IPS-20b (cell line): ENCODE measurements at regions not wholly inside any gene's neighbourhood (a gene's known extent, or its start where the extent isn't known, plus 50 kb on each side); places are given as distances from the start of the nearest gene placed in this dataset.
"Not testable (repeated sequence)": the region's sequence is repeated elsewhere in the genome, so short reads cannot be mapped to it uniquely, and the experiment has no call there.

Experiments
- H3K27ac ChIP-seq: one replicate; pipeline ENCODE4 v1.5.1; 2013; ENCODE audit warnings: low read length
- H3K27me3 ChIP-seq: 2 replicates; pipeline ENCODE4 v1.6.1; 2013; ENCODE audit warnings: mild to moderate bottlenecking, low read length, inconsistent platforms; ENCODE audit not compliant: insufficient read depth
- H3K36me3 ChIP-seq: 2 replicates; pipeline ENCODE4 v1.6.1; 2013; ENCODE audit warnings: low read depth, mild to moderate bottlenecking, inconsistent platforms, low read length, moderate library complexity; ENCODE audit not compliant: insufficient read depth
- H3K4me1 ChIP-seq: 2 replicates; pipeline ENCODE4 v1.6.1; 2013; ENCODE audit warnings: mild to moderate bottlenecking, control low read depth, inconsistent platforms, low read length, moderate library complexity; ENCODE audit not compliant: insufficient read depth
- H3K4me3 ChIP-seq: 2 replicates; pipeline ENCODE4 v1.5.1; 2013; ENCODE audit warnings: mild to moderate bottlenecking, low read length, inconsistent platforms
- H3K9ac ChIP-seq: 2 replicates; pipeline ENCODE4 v1.6.1; 2013; ENCODE audit warnings: low read depth, mild to moderate bottlenecking, inconsistent platforms, low read length, moderate library complexity
- H3K9me3 ChIP-seq: 2 replicates; pipeline ENCODE4 v1.6.1; 2013; ENCODE audit warnings: mild to moderate bottlenecking, low read depth, low read length, inconsistent platforms; ENCODE audit not compliant: insufficient read depth

GRCh38 chr20:60180986-60181385 lies 222.8 kb downstream of the CDH26 start:
- Histone ChIP-seq H3K9ac (no peak overlapping the region), H3K4me3 (no peak overlapping the region), H3K4me1 (no peaks in the 10 kb centered on the region), H3K9me3 (peaks cover 5% of the 10 kb centered on the region; the same call in 1 of the 2 replicates), H3K36me3 (no peaks in the 10 kb centered on the region), H3K27ac (no peak overlapping the region), H3K27me3 (no peaks in the 10 kb centered on the region)

DNA sequence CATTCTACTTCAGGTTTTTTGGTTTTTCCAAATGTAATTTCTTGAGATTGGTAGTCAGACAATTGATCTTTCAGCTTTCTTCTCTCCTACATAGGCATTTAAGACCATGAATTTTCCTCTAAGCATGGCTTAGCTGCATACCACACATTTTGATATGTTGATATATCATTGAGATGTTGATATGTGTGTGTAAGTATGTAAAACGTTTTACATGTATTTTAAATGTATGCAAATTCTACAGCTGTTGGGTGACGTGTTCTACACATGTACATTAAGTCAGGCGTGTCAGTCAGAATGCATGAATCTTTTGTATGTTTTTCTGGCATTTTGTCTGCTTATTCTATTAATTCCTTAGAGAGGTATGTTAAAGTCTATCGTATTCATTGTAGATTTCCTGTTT lies 228.2 kb downstream of the CDH26 start:
- Histone ChIP-seq H3K27ac (no peak overlapping the region), H3K36me3 (no peaks in the 10 kb centered on the region), H3K4me3 (no peak overlapping the region), H3K27me3 (no peaks in the 10 kb centered on the region), H3K9me3 (peaks cover 5% of the 10 kb centered on the region; the same call in 1 of the 2 replicates), H3K4me1 (no peaks in the 10 kb centered on the region), H3K9ac (no peak overlapping the region)

- Histone ChIP-seq H3K4me3 (no peak overlapping the region), H3K9me3 (peaks cover 5% of the 10 kb centered on the region; the same call in 1 of the 2 replicates), H3K9ac (no peak overlapping the region), H3K36me3 (no peaks in the 10 kb centered on the region), H3K4me1 (no peaks in the 10 kb centered on the region), H3K27ac (no peak overlapping the region), H3K27me3 (no peaks in the 10 kb centered on the region)
Observed at GRCh38 chr20:60187683-60188082, 229.5 kb downstream of the CDH26 start.

DNA sequence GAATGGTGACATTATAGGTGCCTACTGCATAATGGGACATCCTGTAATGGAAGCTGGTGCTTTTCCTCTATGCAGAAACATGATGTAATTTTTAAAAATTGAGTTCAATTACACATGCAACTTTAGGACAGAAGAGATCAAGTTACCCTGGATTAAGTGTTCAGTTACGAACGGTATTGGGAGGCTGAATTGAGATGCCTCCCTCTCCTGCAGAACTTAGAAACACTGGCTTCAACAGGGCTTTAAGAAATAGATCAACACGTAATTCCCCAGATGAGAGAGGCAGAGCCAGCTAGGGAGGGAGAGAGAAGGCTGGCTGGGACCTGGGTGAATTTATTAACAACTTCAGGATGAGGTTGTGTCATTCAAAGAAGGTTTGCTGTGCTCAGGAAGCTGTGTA lies 232.8 kb downstream of the CDH26 start:
- Histone ChIP-seq H3K4me1 (no peaks in the 10 kb centered on the region), H3K27me3 (no peaks in the 10 kb centered on the region), H3K9me3 (no peaks in the 10 kb centered on the region; the same call in 1 of the 2 replicates), H3K27ac (no peak overlapping the region), H3K9ac (no peak overlapping the region), H3K4me3 (no peak overlapping the region), H3K36me3 (no peaks in the 10 kb centered on the region)

GRCh38 chr20:60192326-60192725 lies 234.1 kb downstream of the CDH26 start:
- no peaks in the 10 kb centered on the region for H3K36me3 ChIP-seq
- H3K9ac ChIP-seq = no peak overlapping the region
- no peaks in the 10 kb centered on the region; the same call in 1 of the 2 replicates for H3K9me3 ChIP-seq
- H3K4me3 ChIP-seq = no peak overlapping the region
- no peaks in the 10 kb centered on the region for H3K27me3 ChIP-seq
- no peak overlapping the region for H3K27ac ChIP-seq
- no peaks in the 10 kb centered on the region for H3K4me1 ChIP-seq

- H3K9me3 ChIP-seq, H3K4me1 ChIP-seq, H3K27me3 ChIP-seq, H3K4me3 ChIP-seq, H3K36me3 ChIP-seq, H3K9ac ChIP-seq, H3K27ac ChIP-seq: not testable (repeated sequence)
Observed at GRCh38 chr20:60199132-60199531, 240.9 kb downstream of the CDH26 start.

- no peaks in the 10 kb centered on the region; the same call in 1 of the 2 replicates for H3K9me3 ChIP-seq
- no peak overlapping the region for H3K27ac ChIP-seq
- H3K4me1 ChIP-seq = no peaks in the 10 kb centered on the region
- no peak overlapping the region for H3K9ac ChIP-seq
- H3K36me3 ChIP-seq = no peaks in the 10 kb centered on the region
- no peak overlapping the region for H3K4me3 ChIP-seq
- no peaks in the 10 kb centered on the region for H3K27me3 ChIP-seq
Observed at GRCh38 chr20:60199866-60200265, 241.6 kb downstream of the CDH26 start.

- Histone ChIP-seq H3K9me3 (no peaks in the 10 kb centered on the region; the same call in 1 of the 2 replicates), H3K27me3 (no peaks in the 10 kb centered on the region), H3K9ac (no peak overlapping the region), H3K36me3 (no peaks in the 10 kb centered on the region), H3K4me3 (no peak overlapping the region), H3K27ac (no peak overlapping the region), H3K4me1 (no peaks in the 10 kb centered on the region)
Observed at GRCh38 chr20:60200305-60200918, 242.2 kb downstream of the CDH26 start.

DNA sequence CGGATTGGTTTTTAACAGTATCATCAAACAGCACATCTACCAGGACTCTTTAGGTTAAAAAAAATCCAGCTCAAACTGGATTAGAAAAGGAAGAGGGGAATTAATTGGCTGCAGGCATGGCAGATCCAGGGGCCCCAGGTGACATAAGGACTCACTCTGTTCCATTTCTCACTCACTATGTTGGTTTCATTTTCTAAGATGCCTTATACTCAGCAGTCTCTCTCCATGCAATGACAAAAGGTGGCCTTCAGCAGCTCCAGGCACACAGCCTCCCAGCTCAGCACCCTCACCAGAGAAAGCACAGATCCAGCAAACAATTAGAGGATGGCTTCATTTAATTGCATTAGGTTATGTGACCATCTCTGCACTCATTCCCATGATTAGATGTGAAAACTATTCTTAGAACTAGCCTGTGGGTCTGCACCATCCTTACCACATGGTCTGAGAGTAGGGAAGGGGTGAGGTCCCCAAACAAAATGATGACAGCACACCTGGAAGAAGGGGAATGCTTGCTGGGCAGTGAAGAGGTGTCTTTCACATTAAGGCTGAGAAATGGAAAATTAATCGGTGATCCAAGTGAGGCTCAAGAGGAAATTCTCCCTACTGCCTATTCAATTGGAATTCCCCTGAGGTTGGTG lies 243.1 kb downstream of the CDH26 start:
- Histone ChIP-seq H3K27me3 (no peaks in the 10 kb centered on the region), H3K9me3 (no peaks in the 10 kb centered on the region; the same call in 1 of the 2 replicates), H3K27ac (no peak overlapping the region), H3K36me3 (no peaks in the 10 kb centered on the region), H3K4me1 (no peaks in the 10 kb centered on the region), H3K4me3 (no peak overlapping the region), H3K9ac (no peak overlapping the region)

GRCh38 chr20:60202046-60202445 lies 243.8 kb downstream of the CDH26 start:
- H3K27ac ChIP-seq = no peak overlapping the region
- H3K27me3 ChIP-seq = no peaks in the 10 kb centered on the region
- no peaks in the 10 kb centered on the region for H3K4me1 ChIP-seq
- H3K4me3 ChIP-seq = no peak overlapping the region
- H3K36me3 ChIP-seq = no peaks in the 10 kb centered on the region
- H3K9ac ChIP-seq = no peak overlapping the region
- H3K9me3 ChIP-seq = no peaks in the 10 kb centered on the region; the same call in 1 of the 2 replicates

GRCh38 chr20:60203451-60203850 lies 245.2 kb downstream of the CDH26 start:
- Histone ChIP-seq H3K9me3 (no peaks in the 10 kb centered on the region; the same call in 1 of the 2 replicates), H3K4me3 (no peak overlapping the region), H3K27ac (no peak overlapping the region)

GRCh38 chr20:60204601-60205000 lies 246.4 kb downstream of the CDH26 start:
- Histone ChIP-seq H3K27ac (no peak overlapping the region), H3K4me1 (no peaks in the 10 kb centered on the region), H3K27me3 (no peaks in the 10 kb centered on the region), H3K9ac (no peak overlapping the region), H3K4me3 (no peak overlapping the region), H3K36me3 (no peaks in the 10 kb centered on the region), H3K9me3 (no peaks in the 10 kb centered on the region)

More at GRCh38 chr20:60203451-60203850, 245.2 kb downstream of the CDH26 start:
- Histone ChIP-seq H3K9ac (no peak overlapping the region), H3K36me3 (no peaks in the 10 kb centered on the region), H3K27me3 (no peaks in the 10 kb centered on the region), H3K4me1 (no peaks in the 10 kb centered on the region)
